Head of caudate nucleus (tissue), 42 donors: ENCODE measurements at regions not wholly inside any gene's neighbourhood (a gene's known extent, or its start where the extent isn't known, plus 50 kb on each side); places are given as distances from the start of the nearest gene placed in this dataset.
"Not testable (repeated sequence)": the region's sequence is repeated elsewhere in the genome, so short reads cannot be mapped to it uniquely, and the experiment has no call there.

ENCODE experiments used
- DNase-seq, 42 donors: peaks; one replicate each; pipeline versions ENCODE4 v3.0.0 to v3.0.0-alpha.2; 2020 to 2021; ENCODE audit warnings: mixed read lengths in 7 of 42
- intact Hi-C: fragments of 100-400 bp; cut with DNase I; formaldehyde crosslinking; loops from one replicate; pipeline ENCODE4 v1.15.0; 2022

DNA sequence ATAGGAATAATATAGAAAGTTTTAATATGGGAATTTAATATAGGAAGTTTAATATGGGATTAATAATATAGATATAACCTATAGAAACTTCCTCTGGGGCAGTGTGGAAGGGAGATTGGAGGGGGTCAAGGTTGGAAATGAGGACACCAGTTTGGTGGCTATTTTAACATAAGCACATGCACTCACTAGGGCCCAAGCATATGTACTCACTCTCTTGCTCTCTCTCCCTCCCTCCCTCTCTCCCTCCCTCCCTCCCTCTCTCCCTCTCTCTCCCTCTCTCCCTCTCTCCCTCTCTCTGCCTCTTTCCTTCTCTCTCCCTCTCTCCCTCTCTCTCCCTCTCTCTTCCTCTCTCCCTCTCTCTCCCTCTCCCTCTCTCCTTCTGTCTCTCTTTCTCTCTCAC, 528.1 kb downstream of the NPIPA7 start:
- DNase-seq, result no peak
- intact Hi-C loops, result no loop called here

DNA sequence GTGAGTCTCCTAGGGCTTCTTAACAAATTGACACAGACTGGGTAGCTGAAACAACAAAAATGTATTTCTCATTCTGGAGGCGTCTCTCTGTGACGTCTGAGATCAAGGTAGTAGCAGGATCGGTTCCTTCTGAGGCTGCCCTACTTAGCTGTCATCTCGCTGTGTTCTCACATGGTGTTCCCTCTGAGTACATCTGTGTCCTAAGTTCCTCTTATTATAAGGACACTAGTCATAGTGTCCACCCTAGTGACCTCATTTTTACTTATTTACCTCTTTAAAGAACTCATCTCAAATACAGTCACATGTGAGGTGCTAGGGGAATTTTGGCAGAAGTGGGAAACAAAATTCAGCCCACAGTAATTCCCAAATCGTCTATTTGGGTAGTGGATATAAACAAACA, 529.1 kb downstream of the NPIPA7 start:
- intact Hi-C loops, result no loop called here
- DNase-seq, result no peak

DNA sequence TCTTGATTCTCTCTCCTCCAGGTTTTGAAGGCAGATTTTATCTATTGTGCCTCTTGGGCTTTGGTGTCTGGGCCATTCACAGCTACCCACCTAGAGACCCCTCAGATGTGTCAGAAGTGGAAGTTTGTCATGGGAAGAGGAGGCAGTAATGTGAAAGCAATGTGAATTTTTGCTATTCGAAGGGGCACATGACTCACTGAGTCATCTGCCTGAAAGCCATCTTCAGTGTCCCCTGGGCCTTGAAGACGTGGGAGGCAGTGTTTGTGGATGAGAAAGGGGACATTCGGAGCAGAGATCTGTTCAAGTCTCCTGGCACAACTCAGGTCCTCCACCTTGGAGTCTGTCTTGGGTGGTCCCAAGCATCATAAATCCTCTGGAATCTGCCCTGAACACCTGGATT, 530.2 kb downstream of the NPIPA7 start:
- intact Hi-C loops, result no loop called here
- DNase-seq, result no peak

DNA sequence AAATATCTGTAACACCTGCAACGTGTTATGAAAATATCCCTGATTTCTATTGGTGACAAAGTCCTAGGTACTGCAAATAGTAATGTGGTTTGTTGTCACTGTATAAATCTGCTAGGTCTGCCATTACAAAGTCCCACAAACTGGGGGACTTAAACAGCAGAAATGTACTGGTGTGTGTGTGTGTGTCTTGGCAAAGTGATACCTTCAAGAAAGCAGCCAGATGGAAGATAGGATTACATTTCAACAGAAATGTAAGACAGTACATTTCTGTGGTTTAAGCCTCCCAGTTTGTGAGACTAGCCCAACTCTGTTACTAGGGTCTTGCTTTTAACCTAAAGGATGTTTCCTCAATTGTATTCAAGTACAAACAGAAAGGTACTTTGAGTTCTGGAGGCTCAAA, 531.7 kb downstream of the NPIPA7 start:
- intact Hi-C loops, result no loop called here

DNA sequence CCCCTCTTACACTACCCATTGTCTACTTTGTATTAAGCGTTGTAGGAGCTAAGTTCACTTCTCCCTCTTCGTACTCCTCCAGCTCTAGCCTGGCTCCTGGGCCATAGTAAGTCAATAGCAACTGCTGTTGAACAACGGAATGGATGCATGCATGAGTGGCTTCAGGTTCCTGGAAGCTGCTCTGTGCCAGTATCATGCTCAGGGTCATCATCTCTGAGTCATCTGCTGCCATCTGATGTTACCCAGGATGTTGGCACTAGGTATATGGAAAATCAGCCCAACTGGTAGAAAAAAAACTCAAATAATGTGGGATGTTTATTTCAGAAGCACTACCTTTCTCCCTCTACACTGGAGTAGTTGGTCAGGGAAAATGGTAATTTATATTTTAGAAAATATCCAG, 536.8 kb downstream of the NPIPA7 start:
- intact Hi-C loops, result no loop called here
- no peak for DNase-seq

More for the DNA sequence above, 531.7 kb downstream of the NPIPA7 start:
- no peak for DNase-seq

DNA sequence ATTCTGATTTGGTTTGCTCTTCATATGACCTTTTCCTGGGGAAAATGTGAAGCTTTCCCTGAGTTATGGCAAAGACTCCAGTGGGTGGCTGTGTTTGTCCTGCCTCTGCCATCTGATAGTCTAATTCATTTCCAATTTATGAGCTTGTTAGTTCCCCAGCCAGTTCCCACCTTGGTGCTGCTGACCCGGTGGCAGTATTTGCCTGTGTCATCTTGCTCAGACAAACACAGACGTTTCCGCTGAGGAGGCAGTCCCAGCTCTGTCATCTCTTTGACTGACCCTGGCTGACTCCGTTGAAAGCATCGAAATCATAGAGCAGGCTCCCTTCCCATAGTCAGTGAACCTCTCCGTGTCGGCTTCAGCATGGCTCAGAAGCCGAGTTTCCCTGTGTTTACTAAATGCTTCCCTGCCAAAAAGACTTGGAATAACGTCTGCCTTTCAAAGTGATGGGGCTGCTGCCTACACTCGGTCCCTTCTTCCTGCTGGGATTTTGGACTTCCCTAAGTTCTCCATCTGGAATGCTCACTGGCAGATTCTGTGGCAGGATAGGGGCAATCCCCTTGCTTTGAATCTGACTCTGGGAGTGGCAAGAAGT, 538.3 kb downstream of the NPIPA7 start:
- DNase-seq, result no peak
- intact Hi-C loops, result no loop called here

DNA sequence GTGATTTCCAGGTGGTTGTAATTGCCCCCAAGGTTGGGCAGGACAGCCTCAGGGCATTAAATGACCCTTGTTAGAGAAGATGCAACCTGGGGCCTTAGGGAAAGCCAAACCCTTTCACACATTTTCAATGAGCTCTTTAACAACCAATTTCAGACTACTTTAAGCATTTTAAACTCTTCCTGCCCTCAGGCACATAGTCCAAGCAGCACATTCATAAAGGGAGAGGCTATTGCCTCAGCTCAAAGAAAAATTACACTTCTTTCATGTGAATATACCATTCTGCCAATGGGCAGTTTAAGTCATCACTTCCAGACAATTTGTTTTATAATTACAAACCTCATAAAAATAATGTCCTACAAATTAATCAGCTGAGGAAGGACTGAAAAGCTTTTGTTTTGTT, 544.5 kb downstream of the NPIPA7 start:
- intact Hi-C loops, result no loop called here

DNA sequence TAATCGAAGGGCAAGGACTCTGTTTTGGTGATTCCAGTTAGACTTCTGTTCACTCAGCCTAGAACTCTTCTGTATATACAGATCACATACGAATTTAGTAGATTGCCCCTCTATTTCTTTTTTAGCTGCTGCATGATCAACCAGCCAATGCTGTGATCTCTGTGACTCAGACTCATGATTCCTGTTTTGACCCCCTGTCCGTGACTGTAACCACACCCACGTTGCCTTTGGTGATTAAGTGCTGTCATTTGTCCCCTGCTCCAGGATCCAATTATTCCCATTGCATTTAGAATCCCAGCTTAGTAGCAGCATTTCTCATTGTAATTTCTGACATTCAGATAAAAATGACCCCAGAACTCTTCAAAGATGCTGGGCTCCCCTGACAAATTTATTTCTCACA, 545.7 kb downstream of the NPIPA7 start:
- intact Hi-C loops, result no loop called here
- DNase-seq, result no peak

More for the DNA sequence above, 544.5 kb downstream of the NPIPA7 start:
- no peak for DNase-seq

DNA sequence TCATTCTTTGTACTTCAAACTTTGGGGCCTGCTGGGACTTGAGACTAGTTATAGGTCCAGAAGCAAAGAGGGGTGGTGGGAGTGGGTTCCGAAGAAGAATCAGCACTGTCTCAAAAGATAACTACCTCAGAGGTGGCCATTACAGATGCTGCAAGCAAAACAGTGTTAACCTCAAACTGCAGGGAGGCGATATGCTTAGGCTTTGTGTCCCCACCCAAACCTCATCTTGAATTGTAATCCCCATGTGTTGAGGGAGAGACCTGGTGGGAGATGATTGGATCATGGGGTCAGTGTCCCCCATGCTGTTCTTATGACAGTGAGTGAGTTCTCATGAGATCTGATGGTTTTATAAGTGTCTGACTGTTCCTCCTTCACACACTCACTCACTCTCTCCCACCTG, 545.3 kb downstream of the XYLT1 start:
- no peak for DNase-seq
- intact Hi-C loops, result no loop called here

DNA sequence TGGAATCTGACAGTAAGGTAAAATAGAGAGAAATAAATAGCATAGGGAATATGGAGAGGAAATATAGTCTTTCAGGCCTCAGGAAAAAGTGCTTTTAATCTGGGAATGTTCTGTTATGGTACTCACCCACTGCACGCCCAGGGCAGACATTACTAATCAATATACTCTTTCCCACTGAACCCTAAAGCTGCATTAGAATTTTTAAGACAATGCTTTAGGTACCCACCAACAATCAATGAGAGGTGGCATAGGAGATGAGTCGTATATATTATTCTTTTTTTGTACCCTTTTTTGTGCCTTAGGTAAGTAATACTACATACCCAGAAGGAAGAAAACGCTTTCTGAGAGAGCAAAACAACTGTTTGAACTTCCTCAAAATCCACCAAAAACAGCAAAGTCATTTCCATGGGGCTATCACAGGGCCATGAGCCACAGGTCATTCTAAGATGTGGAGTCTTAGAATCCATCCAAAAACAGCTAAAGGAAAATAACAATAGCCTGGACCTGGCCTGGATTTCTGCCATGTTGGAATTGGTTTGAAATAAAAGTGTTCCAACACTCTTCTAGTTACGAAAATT, 542.1 kb downstream of the XYLT1 start:
- intact Hi-C loops, result no loop called here
- DNase-seq, result no peak

DNA sequence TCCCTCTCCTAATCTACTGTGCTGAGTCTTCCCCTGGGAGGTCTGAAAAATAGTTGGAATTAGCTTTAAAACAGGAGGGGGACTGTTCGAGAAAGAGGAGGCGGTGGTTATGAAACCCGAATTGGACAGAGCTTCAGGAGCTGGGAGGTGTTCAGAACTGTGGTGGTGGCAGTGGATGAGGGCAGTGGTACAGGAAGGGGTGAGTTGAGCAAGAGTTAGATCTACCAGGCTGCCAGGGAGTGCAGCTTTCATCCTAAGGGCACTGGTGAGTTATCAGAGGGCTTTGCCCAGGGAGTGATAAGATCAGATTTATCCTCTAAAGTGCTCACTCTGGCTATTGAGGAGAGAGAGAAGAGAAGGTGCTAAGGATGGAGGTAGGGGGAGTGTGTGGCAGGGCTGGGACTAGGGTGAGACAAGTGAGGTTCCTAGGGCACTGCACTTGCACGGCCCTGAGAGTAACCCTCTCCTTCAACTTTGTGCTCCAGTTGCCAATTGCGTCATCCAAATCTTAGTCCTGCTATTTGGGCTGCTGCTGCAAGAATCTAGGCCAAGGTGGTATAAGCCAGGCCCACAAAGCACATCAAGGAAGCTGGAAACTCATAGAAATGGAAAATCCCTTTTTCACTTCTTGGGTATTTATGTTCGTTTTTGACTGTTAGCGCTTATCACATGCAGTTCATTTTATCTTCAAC, 540.3 kb downstream of the XYLT1 start:
- intact Hi-C loops, result no loop called here
- DNase-seq, result no peak

DNA sequence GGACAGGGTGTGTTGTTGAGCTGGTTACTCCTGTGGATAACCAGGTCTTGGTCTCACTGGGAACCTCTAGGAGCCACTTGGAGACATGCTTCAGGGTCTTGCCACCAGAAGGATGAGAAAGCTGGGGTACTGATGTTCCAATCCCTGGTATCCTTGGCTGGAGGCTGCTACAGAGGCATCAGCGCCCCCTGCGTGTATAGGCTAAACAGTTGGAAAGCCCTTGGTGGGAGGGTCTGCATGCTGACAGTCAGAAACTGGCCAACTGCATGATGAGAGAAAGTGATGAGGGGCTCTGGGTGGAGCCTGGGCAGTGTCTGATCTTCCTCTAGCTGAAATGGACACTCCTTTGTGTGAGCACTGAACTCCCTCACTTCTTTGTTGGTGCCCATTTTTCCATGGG, 536.9 kb downstream of the XYLT1 start:
- DNase-seq, result no peak
- intact Hi-C loops, result no loop called here

DNA sequence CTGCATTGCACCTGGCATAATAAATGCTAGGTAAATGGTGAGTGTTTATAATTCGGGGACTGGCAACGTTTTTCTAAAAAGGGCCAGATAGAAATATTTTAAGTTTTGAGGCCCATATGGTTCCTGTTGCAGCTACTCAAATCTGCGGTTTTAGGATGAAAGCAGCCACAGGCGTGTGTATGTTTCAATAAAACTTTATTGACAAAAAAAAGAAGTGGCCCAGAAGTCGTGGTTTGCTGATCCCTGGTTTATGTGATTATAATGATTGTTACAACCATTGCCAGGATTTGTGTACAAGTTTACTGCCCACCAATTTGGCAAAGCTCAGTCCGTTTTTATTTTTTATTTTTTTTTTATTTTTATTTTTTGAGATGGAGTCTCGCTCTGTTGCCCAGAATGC, 536.1 kb downstream of the XYLT1 start:
- intact Hi-C loops, result no loop called here
- no peak for DNase-seq

DNA sequence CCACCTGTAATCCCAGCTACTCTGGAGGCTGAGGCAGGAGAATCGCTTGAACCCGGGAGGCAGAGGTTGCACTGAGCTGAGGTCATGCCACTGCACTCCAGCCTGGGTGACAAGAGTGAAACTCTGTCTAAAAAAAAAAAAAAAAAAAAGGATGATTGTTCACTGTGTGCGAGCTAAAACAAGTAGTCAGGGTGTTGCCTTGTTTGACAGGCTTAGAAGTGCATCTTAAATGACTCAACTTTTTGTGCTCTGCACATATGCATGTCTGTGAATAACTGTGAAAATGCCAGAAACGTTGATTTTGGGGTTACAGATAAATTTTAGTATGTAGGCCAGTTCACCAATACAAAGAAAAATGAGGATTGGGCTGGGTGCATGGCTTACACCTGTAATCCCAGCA, 534.9 kb downstream of the XYLT1 start:
- DNase-seq, intact Hi-C loops: not testable (repeated sequence)

DNA sequence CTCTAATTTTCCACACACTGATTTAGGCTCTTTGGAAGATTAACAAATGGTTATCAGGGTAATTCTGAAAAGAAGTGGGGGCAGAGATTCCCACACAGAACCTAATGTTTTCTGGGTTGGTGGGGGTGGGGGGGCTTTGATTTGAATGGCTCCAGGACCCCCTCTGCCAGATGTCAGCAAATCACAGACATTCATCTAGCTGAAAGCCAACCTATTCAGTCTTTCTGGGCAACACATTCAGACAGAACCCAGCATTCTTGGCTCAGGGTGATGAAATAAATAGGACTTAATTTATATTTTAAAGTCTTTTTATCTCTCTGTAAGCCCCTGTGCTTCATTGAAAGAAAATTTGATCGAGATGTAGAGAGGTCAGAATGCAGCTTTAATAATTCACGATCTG, 533.2 kb downstream of the XYLT1 start:
- intact Hi-C loops, result no loop called here
- no peak for DNase-seq

DNA sequence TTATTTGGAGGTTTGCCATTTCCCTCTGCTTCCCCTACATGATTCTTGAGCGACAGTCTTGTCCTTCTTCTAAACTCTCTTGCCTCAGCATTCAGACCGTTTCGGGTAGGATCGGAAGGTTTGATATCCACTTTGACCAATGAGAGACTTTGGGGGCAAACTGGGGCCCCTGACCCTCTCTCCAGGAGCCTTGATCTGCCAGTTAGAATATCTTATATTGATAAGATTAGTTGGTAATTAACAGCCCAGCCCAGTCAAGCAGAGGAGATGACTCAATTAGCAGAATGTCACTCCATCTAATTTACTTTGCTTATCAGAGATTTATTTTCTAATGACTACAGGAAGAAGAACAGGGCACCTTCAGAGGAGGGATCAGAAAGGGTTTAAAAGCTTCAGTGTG, 532.8 kb downstream of the XYLT1 start:
- intact Hi-C loops, result no loop called here
- no peak for DNase-seq

DNA sequence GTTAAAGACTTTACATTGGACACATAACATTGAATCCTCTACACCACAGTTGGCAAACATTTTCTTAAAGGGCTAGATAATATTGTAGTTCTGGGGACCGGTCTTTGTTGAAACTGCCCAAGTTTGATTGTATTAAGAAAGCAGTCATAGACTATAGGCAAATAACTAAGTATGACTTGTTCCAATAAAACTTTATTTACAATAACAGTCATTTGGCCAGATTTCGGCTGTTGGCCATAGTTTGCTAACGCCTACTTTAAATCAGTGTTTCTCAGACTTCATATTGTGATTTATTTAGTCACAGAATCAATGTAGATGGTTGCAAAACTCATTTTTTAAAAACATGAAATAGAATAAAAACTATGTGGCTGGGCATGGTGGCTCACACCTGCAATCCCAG, 531.8 kb downstream of the XYLT1 start:
- no peak for DNase-seq
- intact Hi-C loops, result no loop called here

DNA sequence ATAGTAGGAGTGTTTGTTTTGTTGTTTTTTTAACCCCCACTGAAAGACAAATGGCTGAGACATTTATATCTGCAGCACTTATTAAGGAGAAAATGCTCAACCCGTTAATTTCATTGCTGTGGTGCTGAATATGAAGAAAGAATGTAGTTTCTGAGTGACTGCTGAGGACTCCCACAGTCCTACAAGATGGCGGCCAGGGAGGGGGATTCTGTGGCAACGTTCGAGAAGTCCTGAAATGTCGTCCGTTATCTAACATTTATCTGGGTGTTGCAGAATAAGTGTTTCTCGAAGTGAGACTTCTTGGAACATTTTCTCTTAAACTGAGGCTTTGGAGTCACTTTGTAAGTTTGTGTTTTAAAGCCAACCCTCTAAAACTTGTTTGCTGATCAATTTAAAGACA, 530.4 kb downstream of the XYLT1 start:
- intact Hi-C loops, result no loop called here
- no peak for DNase-seq

DNA sequence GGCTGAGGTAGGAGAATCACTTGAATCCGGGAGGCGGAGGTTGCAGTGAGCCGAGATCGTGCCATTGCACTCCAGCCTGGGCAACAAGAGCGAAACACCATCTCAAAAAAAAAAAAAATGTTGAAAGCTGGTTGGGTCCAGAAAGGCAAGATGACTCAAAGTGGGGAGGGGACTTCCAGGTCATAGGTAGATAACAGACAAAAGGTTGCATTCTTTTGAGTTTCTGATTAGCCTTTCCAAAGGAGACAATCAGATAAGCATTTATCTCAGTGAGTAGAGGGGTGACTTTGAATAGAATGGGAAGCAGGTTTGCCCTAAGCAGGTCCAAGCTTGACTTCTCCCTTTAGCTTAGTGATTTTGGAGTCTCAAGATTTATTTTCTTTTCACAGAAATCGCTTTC, 527.9 kb downstream of the XYLT1 start:
- DNase-seq, intact Hi-C loops: not testable (repeated sequence)

DNA sequence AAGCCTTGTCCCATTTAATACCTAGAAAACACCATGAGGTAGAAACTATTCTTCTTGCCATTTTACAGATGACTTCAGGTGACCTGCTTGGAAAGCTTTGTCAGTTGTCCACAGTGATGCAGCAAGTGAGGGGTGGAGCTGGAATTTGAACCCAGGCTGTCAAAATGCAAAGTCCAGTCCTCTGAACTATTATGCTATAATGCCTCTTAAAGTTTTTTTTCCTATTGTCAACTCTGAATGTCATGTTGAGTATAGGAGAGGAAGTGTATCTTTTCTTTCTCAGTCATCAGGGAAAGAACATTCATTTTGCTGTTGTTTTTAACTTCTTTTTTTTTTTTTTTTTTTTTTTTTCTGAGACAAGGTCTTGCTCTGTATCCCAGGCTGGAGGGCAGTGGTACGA, 525.6 kb downstream of the XYLT1 start:
- intact Hi-C loops, result no loop called here
- no peak for DNase-seq

DNA sequence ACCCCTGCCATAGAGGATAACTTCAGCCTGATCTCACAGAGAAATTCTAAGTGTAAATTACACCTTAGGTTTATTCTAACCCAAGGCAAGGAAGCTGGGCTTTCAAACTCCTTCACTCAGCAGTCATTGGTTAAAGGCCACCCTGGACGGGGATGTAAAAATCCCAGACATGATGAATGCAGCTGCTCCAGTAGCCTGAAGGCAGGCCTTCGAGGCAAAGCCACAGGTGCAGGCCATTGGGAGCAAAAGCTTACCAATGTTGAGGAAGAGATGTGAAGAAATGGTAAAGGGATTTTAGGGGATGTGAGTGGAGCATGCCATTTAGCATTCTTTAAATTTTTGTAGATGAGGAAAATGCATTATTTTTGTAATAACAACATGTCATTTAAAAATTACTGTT, 514.4 kb downstream of the XYLT1 start:
- intact Hi-C loops, result no loop called here
- no peak for DNase-seq
